ENCODE measurements at regions not wholly inside any gene's neighbourhood (a gene's known extent, or its start where the extent isn't known, plus 50 kb on each side); places are given as distances from the start of the nearest gene placed in this dataset.

DNA sequence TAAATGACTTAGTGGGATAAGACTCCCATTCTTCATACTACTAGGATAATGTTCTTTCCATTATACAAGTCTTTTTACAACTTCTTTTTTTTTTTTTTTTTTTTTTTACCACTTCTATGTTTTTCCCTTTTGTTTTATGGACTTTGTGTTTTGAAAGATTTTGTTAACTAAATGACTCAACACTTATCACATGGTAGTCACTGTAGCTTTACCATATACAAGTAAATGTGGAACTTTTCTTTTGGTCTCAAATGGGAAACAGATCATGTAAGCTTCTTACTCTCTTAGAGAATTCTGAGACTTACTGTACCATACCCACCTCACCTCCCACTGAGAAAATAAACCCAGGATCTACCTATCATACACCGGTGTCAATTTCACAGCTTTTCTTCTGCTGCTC is 590.3 kb upstream of the CDH2 start:
- no peaks in the 10 kb centered on the region for H3K36me3 ChIP-seq (ENCODE audit: control insufficient read depth, insufficient read depth, low read length)
- no peaks in the 10 kb centered on the region for H3K9me3 ChIP-seq
- TF ChIP-seq, protein P1, sequence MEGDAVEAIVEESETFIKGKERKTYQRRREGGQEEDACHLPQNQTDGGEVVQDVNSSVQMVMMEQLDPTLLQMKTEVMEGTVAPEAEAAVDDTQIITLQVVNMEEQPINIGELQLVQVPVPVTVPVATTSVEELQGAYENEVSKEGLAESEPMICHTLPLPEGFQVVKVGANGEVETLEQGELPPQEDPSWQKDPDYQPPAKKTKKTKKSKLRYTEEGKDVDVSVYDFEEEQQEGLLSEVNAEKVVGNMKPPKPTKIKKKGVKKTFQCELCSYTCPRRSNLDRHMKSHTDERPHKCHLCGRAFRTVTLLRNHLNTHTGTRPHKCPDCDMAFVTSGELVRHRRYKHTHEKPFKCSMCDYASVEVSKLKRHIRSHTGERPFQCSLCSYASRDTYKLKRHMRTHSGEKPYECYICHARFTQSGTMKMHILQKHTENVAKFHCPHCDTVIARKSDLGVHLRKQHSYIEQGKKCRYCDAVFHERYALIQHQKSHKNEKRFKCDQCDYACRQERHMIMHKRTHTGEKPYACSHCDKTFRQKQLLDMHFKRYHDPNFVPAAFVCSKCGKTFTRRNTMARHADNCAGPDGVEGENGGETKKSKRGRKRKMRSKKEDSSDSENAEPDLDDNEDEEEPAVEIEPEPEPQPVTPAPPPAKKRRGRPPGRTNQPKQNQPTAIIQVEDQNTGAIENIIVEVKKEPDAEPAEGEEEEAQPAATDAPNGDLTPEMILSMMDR (IDR thresholded peaks at IDR 0.05; ENCODE audit: insufficient read depth in 1 of 2, low read depth in 1 of 2, low read length in 1 of 2, severe bottlenecking in 1 of 2, unreplicated experiment in 1 of 2) = no peak
- no peaks in the 10 kb centered on the region for H3K4me1 ChIP-seq
- no TSS peak for BruUV-seq (replicated peaks)
- Mint-ChIP-seq H3K27ac (ENCODE audit: unreplicated experiment) (no peak overlapping the region), H3K27me3 (ENCODE audit: insufficient read depth, unreplicated experiment) (peaks cover 4% of the 10 kb centered on the region), H3K36me3 (ENCODE audit: insufficient read depth, unreplicated experiment) (no peaks in the 10 kb centered on the region), H3K9me3 (ENCODE audit: unreplicated experiment) (no peaks in the 10 kb centered on the region), H3K4me3 (ENCODE audit: unreplicated experiment) (no peak overlapping the region), H3K4me1 (ENCODE audit: low read depth, unreplicated experiment) (no peaks in the 10 kb centered on the region)
- ChIA-PET CTCF (no interaction called here), POLR2A (no interaction called here)
- H3K27me3 ChIP-seq (replicated peaks; ENCODE audit: control insufficient read depth, insufficient read depth, low read length) = no peaks in the 10 kb centered on the region
- H3K4me3 ChIP-seq (ENCODE audit: low read depth, low read length) = no peak overlapping the region
- intact Hi-C loops (cut with micrococcal nuclease; ENCODE audit: unreplicated experiment) = no loop called here
- no peak for DNase-seq

DNA sequence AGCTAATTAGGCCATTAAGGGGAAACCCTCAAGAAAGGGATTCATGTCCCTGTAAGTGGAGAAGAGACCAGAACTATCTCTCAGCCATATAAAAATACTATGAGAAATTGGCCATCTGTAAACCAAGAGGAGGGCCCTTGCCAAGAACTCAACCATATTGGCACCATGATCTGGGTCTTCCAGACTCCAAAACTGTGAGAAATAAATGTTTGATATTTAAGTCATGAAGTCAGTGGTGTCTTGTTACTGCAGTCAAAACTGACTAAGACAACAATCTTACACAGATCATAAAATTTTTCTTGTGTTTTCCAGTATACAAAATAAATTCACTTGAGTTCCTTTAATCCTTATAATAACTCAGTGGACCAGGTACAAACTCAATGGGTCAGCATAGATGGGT is 589.8 kb upstream of the CDH2 start:
- DNase-seq = no peak
- ChIA-PET POLR2A (no interaction called here), CTCF (no interaction called here)
- no peaks in the 10 kb centered on the region for H3K9me3 ChIP-seq
- Mint-ChIP-seq H3K27ac (ENCODE audit: unreplicated experiment) (no peak overlapping the region), H3K27me3 (ENCODE audit: insufficient read depth, unreplicated experiment) (peaks cover 4% of the 10 kb centered on the region), H3K4me1 (ENCODE audit: low read depth, unreplicated experiment) (no peaks in the 10 kb centered on the region), H3K9me3 (ENCODE audit: unreplicated experiment) (no peaks in the 10 kb centered on the region), H3K36me3 (ENCODE audit: insufficient read depth, unreplicated experiment) (no peaks in the 10 kb centered on the region), H3K4me3 (ENCODE audit: unreplicated experiment) (no peak overlapping the region)
- H3K4me3 ChIP-seq (ENCODE audit: low read depth, low read length) = no peak overlapping the region
- BruUV-seq (replicated peaks) = no TSS peak
- H3K36me3 ChIP-seq (ENCODE audit: control insufficient read depth, insufficient read depth, low read length) = no peaks in the 10 kb centered on the region
- TF ChIP-seq, protein P1 (IDR thresholded peaks at IDR 0.05; ENCODE audit: insufficient read depth in 1 of 2, low read depth in 1 of 2, low read length in 1 of 2, severe bottlenecking in 1 of 2, unreplicated experiment in 1 of 2) = no peak
- H3K4me1 ChIP-seq = no peaks in the 10 kb centered on the region
- no peaks in the 10 kb centered on the region for H3K27me3 ChIP-seq (replicated peaks; ENCODE audit: control insufficient read depth, insufficient read depth, low read length)
- intact Hi-C loops (cut with micrococcal nuclease; ENCODE audit: unreplicated experiment) = no loop called here

DNA sequence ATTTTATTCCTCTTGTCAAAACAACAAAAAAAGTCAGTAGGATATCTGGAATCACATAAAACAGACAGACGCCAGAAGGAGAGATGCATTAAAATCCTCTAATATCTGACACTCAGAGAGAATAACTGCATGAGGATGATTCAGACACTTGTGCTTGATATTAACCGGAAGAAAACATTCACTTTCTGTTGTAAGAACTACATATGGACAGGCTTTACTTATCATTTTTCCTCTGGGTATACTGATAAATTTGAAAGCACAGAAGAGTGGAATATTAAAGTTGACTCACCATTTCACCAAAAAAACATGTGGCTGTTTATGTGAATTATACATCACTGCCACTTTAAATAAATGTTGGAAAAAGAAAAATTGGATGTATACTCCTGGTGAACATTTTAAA is 589.1 kb upstream of the CDH2 start:
- POLR2A ChIA-PET = no interaction called here
- Mint-ChIP-seq H3K9me3 (ENCODE audit: unreplicated experiment) (no peaks in the 10 kb centered on the region), H3K36me3 (ENCODE audit: insufficient read depth, unreplicated experiment) (no peaks in the 10 kb centered on the region), H3K27me3 (ENCODE audit: insufficient read depth, unreplicated experiment) (peaks cover 4% of the 10 kb centered on the region), H3K4me3 (ENCODE audit: unreplicated experiment) (no peak overlapping the region), H3K4me1 (ENCODE audit: low read depth, unreplicated experiment) (no peaks in the 10 kb centered on the region), H3K27ac (ENCODE audit: unreplicated experiment) (no peak overlapping the region)
- BruUV-seq (replicated peaks) = no TSS peak
- H3K4me3 ChIP-seq (ENCODE audit: low read depth, low read length) = no peak overlapping the region
- intact Hi-C loops (cut with micrococcal nuclease; ENCODE audit: unreplicated experiment) = no loop called here
- no peaks in the 10 kb centered on the region for H3K9me3 ChIP-seq
- H3K36me3 ChIP-seq (ENCODE audit: control insufficient read depth, insufficient read depth, low read length) = no peaks in the 10 kb centered on the region
- no peak for DNase-seq
- TF ChIP-seq, protein P1 (IDR thresholded peaks at IDR 0.05; ENCODE audit: insufficient read depth in 1 of 2, low read depth in 1 of 2, low read length in 1 of 2, severe bottlenecking in 1 of 2, unreplicated experiment in 1 of 2) = no peak
- no peaks in the 10 kb centered on the region for H3K27me3 ChIP-seq (replicated peaks; ENCODE audit: control insufficient read depth, insufficient read depth, low read length)
- H3K4me1 ChIP-seq = no peaks in the 10 kb centered on the region
- CTCF ChIA-PET = no interaction called here
